Natural killer cell (primary cell): ENCODE measurements at regions not wholly inside any gene's neighbourhood (a gene's known extent, or its start where the extent isn't known, plus 50 kb on each side); places are given as distances from the start of the nearest gene placed in this dataset.

Source experiments
- ATAC-seq, 3 donors: fragments of 150-1000 bp in 2 of 3; fragments of 200-7000 bp in 1 of 3; cut with Tn5 transposase; 1 replicate in 1 of 3; 2 replicates in 2 of 3; pipeline ENCODE4 v1.10.0; 2021; ENCODE audit warnings: mild to moderate bottlenecking in 2 of 3, moderate library complexity in 2 of 3
- DNase-seq, 2 donors: peaks; one replicate each; pipeline versions ENCODE4 v3.0.0 to v3.0.0-alpha.2; 2013 to 2021; ENCODE audit warnings: mixed read lengths in 1 of 2
- H3K27ac ChIP-seq: one replicate; pipeline ENCODE4 v1.5.1; 2013; ENCODE audit warnings: mild to moderate bottlenecking, low read length
- H3K27me3 ChIP-seq: one replicate; pipeline ENCODE4 v1.6.1; 2013; ENCODE audit warnings: low read length; ENCODE audit not compliant: control insufficient read depth, insufficient read depth
- H3K36me3 ChIP-seq: one replicate; pipeline ENCODE4 v1.6.1; 2013; ENCODE audit warnings: low read length; ENCODE audit not compliant: control insufficient read depth, insufficient read depth
- H3K4me1 ChIP-seq: one replicate; pipeline ENCODE4 v1.6.1; 2013; ENCODE audit warnings: low read length; ENCODE audit not compliant: control insufficient read depth, insufficient read depth
- H3K4me3 ChIP-seq: one replicate; pipeline ENCODE4 v1.5.1; 2013; ENCODE audit warnings: low read length
- H3K9me3 ChIP-seq: one replicate; pipeline ENCODE4 v1.6.1; 2013; ENCODE audit warnings: low read length; ENCODE audit not compliant: control insufficient read depth, insufficient read depth
- H3K27ac Mint-ChIP-seq, 2 donors: one replicate each; pipeline ENCODE4 v1.8.0; 2022; ENCODE audit warnings: mild to moderate bottlenecking in 2 of 2, mixed read lengths in 2 of 2, moderate library complexity in 1 of 2
- H3K27me3 Mint-ChIP-seq, 2 donors: one replicate each; pipeline ENCODE4 v1.8.0; 2022; ENCODE audit warnings: low read depth in 2 of 2, mixed read lengths in 2 of 2
- H3K36me3 Mint-ChIP-seq: one replicate; pipeline ENCODE4 v1.8.0; 2022; ENCODE audit warnings: mixed read lengths
- H3K4me1 Mint-ChIP-seq, 2 donors: one replicate each; pipeline ENCODE4 v1.8.0; 2022; ENCODE audit warnings: mixed read lengths in 2 of 2
- H3K4me3 Mint-ChIP-seq: one replicate; pipeline ENCODE4 v1.8.0; 2022; ENCODE audit warnings: mild to moderate bottlenecking, moderate library complexity, mixed read lengths
- H3K9me3 Mint-ChIP-seq, 2 donors: one replicate each; pipeline ENCODE4 v1.8.0; 2022; ENCODE audit warnings: mixed read lengths in 2 of 2
- WGBS: methylation state at CpG from one replicate; pipeline ENCODE4 v1.1.7; 2013; ENCODE audit warnings: missing lambda C conversion rate; ENCODE audit not compliant: insufficient coverage; 5-methylcytosine and 5-hydroxymethylcytosine counted together
- intact Hi-C: fragments of 100-400 bp; cut with micrococcal nuclease; formaldehyde crosslinking; loops from one replicate; pipeline ENCODE4 v1.14.2; 2022
- TF ChIP-seq, protein P1 (sequence below): fragments of 200-600 bp; IDR thresholded peaks from one replicate; pipeline ENCODE4 v1.8.0; 2022; ENCODE audit warnings: antibody characterized with exemption

DNA sequence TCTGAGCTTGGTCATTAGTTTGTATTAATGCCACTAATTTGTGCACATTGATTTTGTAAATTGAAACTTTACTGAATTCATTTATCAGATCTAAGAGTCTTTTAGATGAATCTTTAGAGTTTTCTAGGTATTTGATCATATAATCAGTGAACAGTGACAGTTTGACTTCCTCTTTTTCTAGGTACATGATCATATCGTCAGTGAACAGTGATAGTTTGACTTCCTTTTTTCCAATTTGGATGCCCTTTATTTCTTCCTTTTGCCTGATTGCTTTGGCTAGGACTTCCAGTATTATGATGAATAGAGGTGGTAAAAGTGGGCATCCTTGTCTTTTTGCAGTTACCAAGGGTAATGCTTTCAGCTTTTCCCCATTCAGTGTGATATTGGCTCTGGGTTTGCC lies 421.4 kb upstream of the CPXCR1 start:
- H3K4me1 ChIP-seq: no peaks in the 10 kb centered on the region
- no peaks in the 10 kb centered on the region for H3K9me3 ChIP-seq
- DNase-seq: no peak
- H3K27ac ChIP-seq: no peak overlapping the region
- no peak overlapping the region for H3K27ac Mint-ChIP-seq
- H3K4me3 ChIP-seq: no peak overlapping the region
- no peaks in the 10 kb centered on the region for H3K27me3 ChIP-seq
- no CpG with 5 or more reads among the region's 1 CpG for WGBS
- TF ChIP-seq, protein P1, sequence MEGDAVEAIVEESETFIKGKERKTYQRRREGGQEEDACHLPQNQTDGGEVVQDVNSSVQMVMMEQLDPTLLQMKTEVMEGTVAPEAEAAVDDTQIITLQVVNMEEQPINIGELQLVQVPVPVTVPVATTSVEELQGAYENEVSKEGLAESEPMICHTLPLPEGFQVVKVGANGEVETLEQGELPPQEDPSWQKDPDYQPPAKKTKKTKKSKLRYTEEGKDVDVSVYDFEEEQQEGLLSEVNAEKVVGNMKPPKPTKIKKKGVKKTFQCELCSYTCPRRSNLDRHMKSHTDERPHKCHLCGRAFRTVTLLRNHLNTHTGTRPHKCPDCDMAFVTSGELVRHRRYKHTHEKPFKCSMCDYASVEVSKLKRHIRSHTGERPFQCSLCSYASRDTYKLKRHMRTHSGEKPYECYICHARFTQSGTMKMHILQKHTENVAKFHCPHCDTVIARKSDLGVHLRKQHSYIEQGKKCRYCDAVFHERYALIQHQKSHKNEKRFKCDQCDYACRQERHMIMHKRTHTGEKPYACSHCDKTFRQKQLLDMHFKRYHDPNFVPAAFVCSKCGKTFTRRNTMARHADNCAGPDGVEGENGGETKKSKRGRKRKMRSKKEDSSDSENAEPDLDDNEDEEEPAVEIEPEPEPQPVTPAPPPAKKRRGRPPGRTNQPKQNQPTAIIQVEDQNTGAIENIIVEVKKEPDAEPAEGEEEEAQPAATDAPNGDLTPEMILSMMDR: no peak
- no peaks in the 10 kb centered on the region for H3K4me1 Mint-ChIP-seq
- no peaks in the 10 kb centered on the region for H3K36me3 Mint-ChIP-seq
- H3K4me3 Mint-ChIP-seq: no peak overlapping the region
- H3K9me3 Mint-ChIP-seq: peaks cover 3% of the 10 kb centered on the region in 2 donors
- H3K36me3 ChIP-seq: no peaks in the 10 kb centered on the region
- no peak for ATAC-seq
- no peaks in the 10 kb centered on the region for H3K27me3 Mint-ChIP-seq
- intact Hi-C loops: no loop called here

DNA sequence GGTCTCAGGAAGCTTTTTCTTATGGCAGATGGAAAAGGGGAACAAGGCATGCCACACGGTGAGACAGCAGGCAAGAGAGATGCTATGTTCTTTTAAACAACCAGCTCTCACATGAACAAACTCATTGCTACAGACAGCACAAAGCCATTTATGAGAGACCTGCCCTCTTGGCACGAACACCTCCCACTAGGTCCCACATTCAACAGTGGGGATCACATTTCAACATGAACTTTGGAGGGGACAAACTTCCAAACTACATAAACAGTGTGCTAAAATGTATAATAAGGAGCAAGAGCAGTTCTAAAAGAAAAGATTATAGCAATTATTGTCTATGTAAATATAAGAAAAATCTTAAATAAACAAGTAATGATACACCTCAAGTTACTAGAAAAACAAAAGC lies 391.8 kb upstream of the CPXCR1 start:
- H3K9me3 Mint-ChIP-seq: peaks cover 4 to 7% of the 10 kb centered on the region in 2 donors
- no peaks in the 10 kb centered on the region for H3K4me1 Mint-ChIP-seq
- Histone ChIP-seq H3K36me3 (no peaks in the 10 kb centered on the region), H3K27me3 (no peaks in the 10 kb centered on the region), H3K4me3 (no peak overlapping the region), H3K9me3 (no peaks in the 10 kb centered on the region), H3K27ac (no peak overlapping the region), H3K4me1 (no peaks in the 10 kb centered on the region)
- no peak for DNase-seq
- TF ChIP-seq, protein P1: no peak
- no peaks in the 10 kb centered on the region for H3K27me3 Mint-ChIP-seq
- H3K27ac Mint-ChIP-seq: no peak overlapping the region
- intact Hi-C loops: no loop called here
- ATAC-seq: no peak
- no peak overlapping the region for H3K4me3 Mint-ChIP-seq
- no CpG with 5 or more reads among the region's 2 CpGs for WGBS
- no peaks in the 10 kb centered on the region for H3K36me3 Mint-ChIP-seq

DNA sequence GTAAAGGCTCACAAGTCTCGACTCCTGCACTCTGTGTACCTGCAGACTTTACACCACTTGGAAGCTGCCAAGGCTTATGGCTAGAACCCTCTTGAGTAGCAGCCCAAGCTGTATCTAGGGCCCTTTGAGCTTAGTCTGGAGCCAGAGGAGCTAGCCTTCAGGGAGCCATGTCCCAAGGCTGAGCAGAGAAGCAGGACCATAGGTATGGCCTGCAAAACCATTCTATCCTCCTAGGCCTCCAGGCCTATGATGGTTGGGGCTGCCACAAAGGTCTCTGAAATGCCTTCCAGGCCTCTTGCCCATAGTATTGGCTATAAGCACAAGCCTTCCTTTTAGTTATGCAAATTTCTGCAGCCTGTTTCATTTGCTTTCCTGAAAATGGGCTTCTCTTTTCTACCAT lies 380.7 kb upstream of the CPXCR1 start:
- H3K27me3 Mint-ChIP-seq: no peaks in the 10 kb centered on the region
- H3K4me3 Mint-ChIP-seq: no peak overlapping the region
- Histone ChIP-seq H3K9me3 (peaks cover 7% of the 10 kb centered on the region), H3K36me3 (no peaks in the 10 kb centered on the region), H3K27me3 (no peaks in the 10 kb centered on the region), H3K4me3 (no peak overlapping the region), H3K4me1 (no peaks in the 10 kb centered on the region), H3K27ac (no peak overlapping the region)
- TF ChIP-seq, protein P1: no peak
- peaks cover 0 to 6% of the 10 kb centered on the region in 2 donors for H3K9me3 Mint-ChIP-seq
- ATAC-seq: no peak
- no peak for DNase-seq
- H3K36me3 Mint-ChIP-seq: no peaks in the 10 kb centered on the region
- intact Hi-C loops: no loop called here
- no peaks in the 10 kb centered on the region for H3K4me1 Mint-ChIP-seq
- no peak overlapping the region for H3K27ac Mint-ChIP-seq
- WGBS: 100% methylated on average over 1 of the region's 1 CpG

DNA sequence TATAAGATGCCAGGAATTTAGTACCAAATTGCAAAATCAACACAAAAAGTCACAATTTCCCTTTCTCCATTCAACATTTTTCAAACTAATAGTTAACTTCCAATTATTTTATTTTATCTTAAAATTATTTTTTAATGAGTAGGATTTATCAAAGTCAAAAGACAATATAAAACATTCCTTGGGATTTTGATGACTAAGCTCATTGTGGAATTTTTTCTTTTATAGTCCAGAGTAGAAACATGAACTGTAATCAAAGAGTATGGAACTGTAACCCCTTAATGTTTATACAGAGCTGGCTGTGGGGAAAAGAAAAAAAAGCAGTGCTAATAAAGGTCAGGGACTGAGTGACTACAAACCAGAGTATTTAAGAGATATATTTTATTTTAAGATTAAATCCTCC lies 368.6 kb upstream of the CPXCR1 start:
- Mint-ChIP-seq H3K36me3 (no peaks in the 10 kb centered on the region), H3K27ac (no peak overlapping the region), H3K27me3 (no peaks in the 10 kb centered on the region), H3K4me3 (no peak overlapping the region), H3K9me3 (peaks cover 4 to 13% of the 10 kb centered on the region in 2 donors), H3K4me1 (no peaks in the 10 kb centered on the region)
- H3K36me3 ChIP-seq: no peaks in the 10 kb centered on the region
- H3K27me3 ChIP-seq: no peaks in the 10 kb centered on the region
- no peak overlapping the region for H3K4me3 ChIP-seq
- H3K27ac ChIP-seq: no peak overlapping the region
- no peak for ATAC-seq
- no peaks in the 10 kb centered on the region for H3K9me3 ChIP-seq
- H3K4me1 ChIP-seq: no peaks in the 10 kb centered on the region
- TF ChIP-seq, protein P1: no peak
- no peak for DNase-seq
- intact Hi-C loops: no loop called here
